ENCODE measurements at regions not wholly inside any gene's neighbourhood (a gene's known extent, or its start where the extent isn't known, plus 50 kb on each side); places are given as distances from the start of the nearest gene placed in this dataset.

GRCh38 chr6:37555040-37555781 lies 55.5 kb upstream of the CCDC167 start:
- DNase-seq (ENCODE audit: low read depth) = no peak
- TF ChIP-seq CTCF (IDR thresholded peaks at IDR 0.05; ENCODE audit: insufficient read depth, low read length, severe bottlenecking) = no peak
- Histone ChIP-seq H3K27me3 (ENCODE audit: control insufficient read depth, insufficient read depth, low read length) (peaks cover 5% of the 10 kb centered on the region), H3K36me3 (ENCODE audit: control insufficient read depth, insufficient read depth, low read length) (no peaks in the 10 kb centered on the region), H3K4me3 (ENCODE audit: low read depth, low read length) (no peak overlapping the region)
- no peak for FAIRE-seq

GRCh38 chr6:37554480-37554819 lies 54.8 kb upstream of the CCDC167 start:
- DNase-seq (ENCODE audit: low read depth) = no peak
- Histone ChIP-seq H3K4me3 (ENCODE audit: low read depth, low read length) (no peak overlapping the region), H3K36me3 (ENCODE audit: control insufficient read depth, insufficient read depth, low read length) (no peaks in the 10 kb centered on the region), H3K27me3 (ENCODE audit: control insufficient read depth, insufficient read depth, low read length) (peaks cover 2% of the 10 kb centered on the region)
- TF ChIP-seq CTCF (IDR thresholded peaks at IDR 0.05; ENCODE audit: insufficient read depth, low read length, severe bottlenecking) = no peak
- no peak for FAIRE-seq

- TF ChIP-seq CTCF (IDR thresholded peaks at IDR 0.05; ENCODE audit: insufficient read depth, low read length, severe bottlenecking) = no peak
- H3K4me3 ChIP-seq (ENCODE audit: low read depth, low read length) = no peak overlapping the region
- no peak for FAIRE-seq
- no peak for DNase-seq (ENCODE audit: low read depth)
- no peaks in the 10 kb centered on the region for H3K27me3 ChIP-seq (ENCODE audit: control insufficient read depth, insufficient read depth, low read length)
- H3K36me3 ChIP-seq (ENCODE audit: control insufficient read depth, insufficient read depth, low read length) = no peaks in the 10 kb centered on the region
Observed at GRCh38 chr6:37552267-37552666, 52.6 kb upstream of the CCDC167 start.

- FAIRE-seq (no peak), DNase-seq (ENCODE audit: low read depth) (no peak)
- H3K4me3 ChIP-seq (ENCODE audit: low read depth, low read length) = no peak overlapping the region
- H3K27me3 ChIP-seq (ENCODE audit: control insufficient read depth, insufficient read depth, low read length) = no peaks in the 10 kb centered on the region
- no peaks in the 10 kb centered on the region for H3K36me3 ChIP-seq (ENCODE audit: control insufficient read depth, insufficient read depth, low read length)
- no peak for TF ChIP-seq CTCF (IDR thresholded peaks at IDR 0.05; ENCODE audit: insufficient read depth, low read length, severe bottlenecking)
Observed at GRCh38 chr6:37551867-37552266, 52.2 kb upstream of the CCDC167 start.

GRCh38 chr6:37551446-37551845 lies 51.8 kb upstream of the CCDC167 start:
- TF ChIP-seq CTCF (IDR thresholded peaks at IDR 0.05; ENCODE audit: insufficient read depth, low read length, severe bottlenecking) = no peak

GRCh38 chr6:37551002-37551401 lies 51.3 kb upstream of the CCDC167 start:
- DNase-seq (ENCODE audit: low read depth) = no peak
- Histone ChIP-seq H3K27me3 (ENCODE audit: control insufficient read depth, insufficient read depth, low read length) (no peaks in the 10 kb centered on the region), H3K36me3 (ENCODE audit: control insufficient read depth, insufficient read depth, low read length) (no peaks in the 10 kb centered on the region), H3K4me3 (ENCODE audit: low read depth, low read length) (no peak overlapping the region)
- no peak for TF ChIP-seq CTCF (IDR thresholded peaks at IDR 0.05; ENCODE audit: insufficient read depth, low read length, severe bottlenecking)
- FAIRE-seq = no peak

More at GRCh38 chr6:37551446-37551845, 51.8 kb upstream of the CCDC167 start:
- Histone ChIP-seq H3K27me3 (ENCODE audit: control insufficient read depth, insufficient read depth, low read length) (no peaks in the 10 kb centered on the region), H3K36me3 (ENCODE audit: control insufficient read depth, insufficient read depth, low read length) (no peaks in the 10 kb centered on the region), H3K4me3 (ENCODE audit: low read depth, low read length) (no peak overlapping the region)
- no peak for FAIRE-seq
- DNase-seq (ENCODE audit: low read depth) = no peak

All from bronchial epithelial cell (primary cell).